Left renal pelvis (tissue), 4 donors: ENCODE measurements at regions not wholly inside any gene's neighbourhood (a gene's known extent, or its start where the extent isn't known, plus 50 kb on each side); places are given as distances from the start of the nearest gene placed in this dataset.

Source experiments
- DNase-seq, 4 donors: peaks; one replicate each; pipeline ENCODE4 v3.0.0-alpha.2; 2013; ENCODE audit warnings: low read depth in 4 of 4, low spot score in 3 of 4

- no peak for DNase-seq
Observed at GRCh38 chr15:85937661-85938060, 142.0 kb upstream of the AGBL1 start.

- no peak for DNase-seq
Observed at GRCh38 chr15:85941186-85941855, 138.3 kb upstream of the AGBL1 start.

- no peak for DNase-seq
Observed at GRCh38 chr15:85942632-85943031, 137.0 kb upstream of the AGBL1 start.

- no peak for DNase-seq
Observed at GRCh38 chr15:85943151-85943550, 136.5 kb upstream of the AGBL1 start.

- DNase-seq, result no peak
Observed at GRCh38 chr15:85943791-85944190, 135.9 kb upstream of the AGBL1 start.

- no peak for DNase-seq
Observed at GRCh38 chr15:85947021-85947420, 132.7 kb upstream of the AGBL1 start.

GRCh38 chr15:85947936-85948335 lies 131.7 kb upstream of the AGBL1 start:
- DNase-seq, result no peak

GRCh38 chr15:85950101-85950500 lies 129.6 kb upstream of the AGBL1 start:
- DNase-seq, result no peak

- no peak for DNase-seq
Observed at GRCh38 chr15:85954586-85954985, 125.1 kb upstream of the AGBL1 start.

- no peak for DNase-seq
Observed at GRCh38 chr15:85955501-85956391, 123.9 kb upstream of the AGBL1 start.

GRCh38 chr15:85956532-85957275 lies 123.0 kb upstream of the AGBL1 start:
- no peak for DNase-seq

- DNase-seq, result no peak
Observed at GRCh38 chr15:85959611-85960010, 120.1 kb upstream of the AGBL1 start.

GRCh38 chr15:85960381-85960780 lies 119.3 kb upstream of the AGBL1 start:
- no peak for DNase-seq

- DNase-seq, result no peak
Observed at GRCh38 chr15:85961821-85962220, 117.8 kb upstream of the AGBL1 start.

GRCh38 chr15:85963262-85963760 lies 116.4 kb upstream of the AGBL1 start:
- no peak for DNase-seq

GRCh38 chr15:85964471-85964870 lies 115.2 kb upstream of the AGBL1 start:
- DNase-seq, result no peak

- DNase-seq, result no peak
Observed at GRCh38 chr15:85967553-85967952, 112.1 kb upstream of the AGBL1 start.

GRCh38 chr15:85972805-85973540 lies 106.7 kb upstream of the AGBL1 start:
- DNase-seq, result no peak

GRCh38 chr15:85973584-85974347 lies 105.9 kb upstream of the AGBL1 start:
- DNase-seq, result peak in 3 of 4 donors; percentile 8 to 52 (median 16)

GRCh38 chr15:85974348-85974705 lies 105.3 kb upstream of the AGBL1 start:
- DNase-seq, result no peak
